ENCODE measurements at regions not wholly inside any gene's neighbourhood (a gene's known extent, or its start where the extent isn't known, plus 50 kb on each side); places are given as distances from the start of the nearest gene placed in this dataset.

DNA sequence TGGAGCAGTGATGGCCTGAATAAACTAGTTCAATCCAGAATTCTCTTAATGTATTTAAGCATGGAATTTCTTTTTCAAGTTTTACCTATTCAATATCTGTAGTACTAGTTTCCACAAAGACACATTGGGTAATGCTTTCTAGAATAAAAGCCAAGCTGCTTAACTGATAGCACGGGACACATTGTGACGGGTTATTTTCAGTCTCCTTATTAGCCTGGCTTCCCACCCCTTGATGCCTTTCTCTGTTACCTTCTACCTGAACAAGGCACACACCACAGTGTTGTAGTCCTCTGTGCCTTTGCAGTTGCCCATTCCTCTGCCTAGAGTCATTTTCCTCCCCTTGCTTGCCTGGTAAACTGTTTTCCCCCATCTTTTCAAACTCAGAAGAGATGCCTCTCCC, 139.1 kb downstream of the HDGFL1 start:
- 93 to 96% methylated on average over 2 of the region's 2 CpGs for WGBS, 2 donors

DNA sequence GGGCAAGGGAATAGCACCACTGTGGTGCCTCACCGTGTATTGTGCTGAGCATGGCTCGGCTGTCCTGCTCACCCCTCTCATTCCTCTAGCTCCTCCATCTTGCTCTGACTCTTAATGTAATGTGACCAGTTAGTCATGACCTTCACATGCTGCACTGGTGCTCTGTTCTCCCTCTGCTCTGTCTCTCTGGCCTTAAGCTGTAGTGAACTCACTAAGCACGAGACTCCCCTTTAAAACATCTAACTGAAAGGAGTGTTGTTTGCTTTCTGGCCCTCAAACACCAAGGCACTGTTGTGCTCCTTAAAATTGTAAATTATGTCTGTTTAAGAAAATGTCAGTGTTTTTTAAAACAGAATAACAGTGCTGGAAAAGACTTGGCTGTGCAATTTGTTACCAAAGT, 140.4 kb downstream of the HDGFL1 start:
- 40 to 46% methylated on average over 3 of the region's 3 CpGs for WGBS, 2 donors
- no peaks in the 10 kb centered on the region for H3K36me3 ChIP-seq
- H3K9me3 ChIP-seq: no peaks in the 10 kb centered on the region
- no peaks in the 10 kb centered on the region for H3K27me3 ChIP-seq
- H3K4me1 ChIP-seq: peaks cover 0 to 24% (median 4%) of the 10 kb centered on the region in 4 donors
- no peak for DNase-seq (ENCODE audit: low spot score in 2 of 2)
- H3K27ac ChIP-seq: peak overlapping the region in 3 of 4 donors; percentile 57 to 80 (median 78)
- H3K4me3 ChIP-seq: no peak overlapping the region
- TF ChIP-seq POLR2A (IDR thresholded peaks at IDR 0.05) (no peak), EP300 (IDR thresholded peaks at IDR 0.05) (peak in 1 of 2 donors; percentile 72)

More for the DNA sequence above, 139.1 kb downstream of the HDGFL1 start:
- Histone ChIP-seq H3K4me1 (peaks cover 0 to 24% (median 4%) of the 10 kb centered on the region in 4 donors), H3K36me3 (no peaks in the 10 kb centered on the region), H3K4me3 (no peak overlapping the region), H3K27me3 (no peaks in the 10 kb centered on the region), H3K9me3 (no peaks in the 10 kb centered on the region), H3K27ac (peak overlapping the region in 2 of 4 donors; percentile 78 to 80)
- no peak for DNase-seq (ENCODE audit: low spot score in 2 of 2)
- no peak for TF ChIP-seq EP300 (IDR thresholded peaks at IDR 0.05)
- TF ChIP-seq POLR2A (IDR thresholded peaks at IDR 0.05): no peak
- TF ChIP-seq, protein P1, sequence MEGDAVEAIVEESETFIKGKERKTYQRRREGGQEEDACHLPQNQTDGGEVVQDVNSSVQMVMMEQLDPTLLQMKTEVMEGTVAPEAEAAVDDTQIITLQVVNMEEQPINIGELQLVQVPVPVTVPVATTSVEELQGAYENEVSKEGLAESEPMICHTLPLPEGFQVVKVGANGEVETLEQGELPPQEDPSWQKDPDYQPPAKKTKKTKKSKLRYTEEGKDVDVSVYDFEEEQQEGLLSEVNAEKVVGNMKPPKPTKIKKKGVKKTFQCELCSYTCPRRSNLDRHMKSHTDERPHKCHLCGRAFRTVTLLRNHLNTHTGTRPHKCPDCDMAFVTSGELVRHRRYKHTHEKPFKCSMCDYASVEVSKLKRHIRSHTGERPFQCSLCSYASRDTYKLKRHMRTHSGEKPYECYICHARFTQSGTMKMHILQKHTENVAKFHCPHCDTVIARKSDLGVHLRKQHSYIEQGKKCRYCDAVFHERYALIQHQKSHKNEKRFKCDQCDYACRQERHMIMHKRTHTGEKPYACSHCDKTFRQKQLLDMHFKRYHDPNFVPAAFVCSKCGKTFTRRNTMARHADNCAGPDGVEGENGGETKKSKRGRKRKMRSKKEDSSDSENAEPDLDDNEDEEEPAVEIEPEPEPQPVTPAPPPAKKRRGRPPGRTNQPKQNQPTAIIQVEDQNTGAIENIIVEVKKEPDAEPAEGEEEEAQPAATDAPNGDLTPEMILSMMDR (IDR thresholded peaks at IDR 0.05): no peak

DNA sequence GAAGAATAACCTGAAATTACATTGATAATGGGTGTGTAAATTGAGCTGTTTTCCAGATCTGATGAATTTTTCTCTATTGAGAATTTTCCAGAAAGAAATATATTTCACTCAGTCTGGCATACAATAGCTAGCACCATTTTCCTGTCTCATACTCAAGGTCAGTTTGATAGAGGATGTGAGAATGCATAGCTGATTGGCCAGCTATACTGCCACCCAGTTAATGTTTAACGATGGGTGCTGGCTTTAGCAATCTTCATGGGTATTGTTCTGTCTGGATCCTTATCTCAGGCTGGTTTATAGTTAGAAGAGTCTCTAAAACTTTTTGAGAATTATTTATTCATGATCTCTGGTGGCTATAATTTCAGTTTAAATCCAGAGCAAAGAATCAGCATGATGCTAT, 147.4 kb downstream of the HDGFL1 start:
- WGBS, 2 donors: 73 to 80% methylated on average over 1 of the region's 1 CpG

DNA sequence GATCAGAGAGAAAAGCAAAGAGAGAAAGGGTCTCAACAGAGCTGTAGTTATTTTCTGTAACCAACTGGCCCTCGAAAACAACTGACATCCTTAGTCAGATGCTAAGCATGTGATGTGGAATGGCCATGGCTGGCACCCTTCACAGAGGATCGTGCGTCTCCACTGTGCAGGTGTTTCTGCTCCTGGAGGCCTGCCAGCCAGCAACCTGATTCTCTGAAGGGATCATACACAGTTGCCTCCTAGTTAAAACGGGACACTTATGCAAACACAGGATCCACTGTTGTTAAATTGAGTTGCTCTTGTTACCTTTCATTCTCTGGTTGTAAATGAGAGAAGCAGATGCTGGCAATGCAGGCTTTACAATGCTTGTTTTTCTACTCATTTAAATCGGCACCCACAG, 148.5 kb downstream of the HDGFL1 start:
- Histone ChIP-seq H3K4me3 (no peak overlapping the region), H3K9me3 (peaks cover 0 to 13% (median 0%) of the 10 kb centered on the region in 4 donors), H3K4me1 (no peaks in the 10 kb centered on the region), H3K36me3 (no peaks in the 10 kb centered on the region), H3K27me3 (no peaks in the 10 kb centered on the region), H3K27ac (no peak overlapping the region)
- 48 to 55% methylated on average over 5 of the region's 5 CpGs for WGBS, 2 donors
- no peak for TF ChIP-seq POLR2A (IDR thresholded peaks at IDR 0.05)
- TF ChIP-seq, protein P1 (IDR thresholded peaks at IDR 0.05): no peak
- TF ChIP-seq EP300 (IDR thresholded peaks at IDR 0.05): no peak
- no peak for DNase-seq (ENCODE audit: low spot score in 2 of 2)

More for the DNA sequence above, 147.4 kb downstream of the HDGFL1 start:
- no peaks in the 10 kb centered on the region for H3K36me3 ChIP-seq
- H3K27ac ChIP-seq: no peak overlapping the region
- H3K27me3 ChIP-seq: no peaks in the 10 kb centered on the region
- peaks cover 0 to 1% (median 0%) of the 10 kb centered on the region in 4 donors for H3K9me3 ChIP-seq
- DNase-seq (ENCODE audit: low spot score in 2 of 2): no peak
- H3K4me3 ChIP-seq: no peak overlapping the region
- no peak for TF ChIP-seq EP300 (IDR thresholded peaks at IDR 0.05)
- no peak for TF ChIP-seq POLR2A (IDR thresholded peaks at IDR 0.05)
- TF ChIP-seq, protein P1 (IDR thresholded peaks at IDR 0.05): no peak
- peaks cover 0 to under 1% (median 0%) of the 10 kb centered on the region in 4 donors for H3K4me1 ChIP-seq

DNA sequence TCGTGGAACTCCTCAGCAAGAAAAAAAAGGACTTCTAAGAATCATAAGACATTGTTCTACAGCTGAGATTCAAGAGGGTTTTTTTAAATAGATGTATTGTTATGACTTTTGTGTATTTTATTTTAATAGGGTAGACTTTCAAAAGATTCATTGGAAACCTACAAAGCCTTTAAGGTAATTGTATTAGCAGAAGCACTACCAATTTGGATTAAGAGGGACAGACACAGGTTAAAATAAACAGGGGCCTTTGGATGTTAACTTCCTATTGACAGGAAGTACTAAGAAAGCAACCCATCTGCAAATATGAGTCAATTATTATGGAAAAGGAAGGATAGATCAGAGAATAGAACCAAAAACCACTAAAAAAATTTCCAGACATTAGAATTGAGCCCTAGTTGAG, 153.5 kb downstream of the HDGFL1 start:
- H3K4me3 ChIP-seq: no peak overlapping the region
- no peak for DNase-seq (ENCODE audit: low spot score in 2 of 2)
- H3K27ac ChIP-seq: no peak overlapping the region
- 92 to 97% methylated on average over 1 of the region's 1 CpG for WGBS, 2 donors
- no peaks in the 10 kb centered on the region for H3K36me3 ChIP-seq
- H3K4me1 ChIP-seq: no peaks in the 10 kb centered on the region
- no peak for TF ChIP-seq EP300 (IDR thresholded peaks at IDR 0.05)
- TF ChIP-seq, protein P1 (IDR thresholded peaks at IDR 0.05): no peak
- TF ChIP-seq POLR2A (IDR thresholded peaks at IDR 0.05): no peak
- H3K9me3 ChIP-seq: peaks cover 0 to 21% (median 3%) of the 10 kb centered on the region in 4 donors
- H3K27me3 ChIP-seq: no peaks in the 10 kb centered on the region

DNA sequence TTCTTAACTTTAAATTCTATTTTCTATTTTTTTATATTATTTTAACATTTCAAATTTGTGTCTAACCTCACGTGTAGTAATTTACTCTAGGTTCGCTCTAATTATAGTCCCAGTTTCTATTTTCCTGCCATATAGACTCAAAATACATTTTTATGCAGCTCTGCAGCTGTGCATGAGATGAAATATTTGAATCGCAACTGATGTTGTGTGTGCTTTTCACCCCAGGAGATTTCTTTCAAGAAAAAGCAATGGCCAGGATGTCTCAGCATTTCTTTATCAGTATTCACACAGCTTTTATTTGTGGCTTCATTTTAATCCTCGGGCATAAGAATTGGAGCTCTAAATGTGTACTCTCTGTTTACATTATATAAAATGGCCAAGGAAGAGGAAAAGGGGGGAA, 157.6 kb downstream of the HDGFL1 start:
- no peaks in the 10 kb centered on the region for H3K36me3 ChIP-seq
- no peak overlapping the region for H3K27ac ChIP-seq
- WGBS, 2 donors: 73 to 74% methylated on average over 4 of the region's 4 CpGs
- H3K4me1 ChIP-seq: no peaks in the 10 kb centered on the region
- TF ChIP-seq EP300 (IDR thresholded peaks at IDR 0.05): no peak
- TF ChIP-seq, protein P1 (IDR thresholded peaks at IDR 0.05): no peak
- no peak for TF ChIP-seq POLR2A (IDR thresholded peaks at IDR 0.05)
- no peak overlapping the region for H3K4me3 ChIP-seq
- H3K9me3 ChIP-seq: peaks cover 0 to 17% (median 3%) of the 10 kb centered on the region in 4 donors
- H3K27me3 ChIP-seq: no peaks in the 10 kb centered on the region
- no peak for DNase-seq (ENCODE audit: low spot score in 2 of 2)

All from tibial nerve (tissue), 4 donors.